ENCODE measurements at regions not wholly inside any gene's neighbourhood (a gene's known extent, or its start where the extent isn't known, plus 50 kb on each side); places are given as distances from the start of the nearest gene placed in this dataset.
"Not testable (repeated sequence)": the region's sequence is repeated elsewhere in the genome, so short reads cannot be mapped to it uniquely, and the experiment has no call there.

DNA sequence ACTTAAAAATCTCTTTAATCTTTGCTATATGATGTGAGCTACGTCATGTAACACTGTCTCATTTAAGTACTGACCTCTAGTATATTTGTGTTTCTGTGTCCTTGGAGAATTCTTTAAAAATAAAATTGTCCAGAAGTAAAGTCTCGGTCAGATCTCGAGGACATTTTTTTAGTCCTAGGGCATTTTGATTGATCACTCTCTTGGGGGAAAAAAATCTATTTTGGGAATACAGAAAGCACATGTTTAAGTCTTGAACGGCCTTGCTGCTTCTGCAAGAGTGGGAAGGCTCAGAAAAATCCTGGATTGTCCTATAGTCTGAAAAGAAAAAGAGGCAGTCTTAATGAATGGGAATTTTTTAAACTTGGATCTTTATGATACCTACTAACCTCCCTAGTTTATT, 234.3 kb downstream of the UTRN start:
- TF ChIP-seq, protein P1, sequence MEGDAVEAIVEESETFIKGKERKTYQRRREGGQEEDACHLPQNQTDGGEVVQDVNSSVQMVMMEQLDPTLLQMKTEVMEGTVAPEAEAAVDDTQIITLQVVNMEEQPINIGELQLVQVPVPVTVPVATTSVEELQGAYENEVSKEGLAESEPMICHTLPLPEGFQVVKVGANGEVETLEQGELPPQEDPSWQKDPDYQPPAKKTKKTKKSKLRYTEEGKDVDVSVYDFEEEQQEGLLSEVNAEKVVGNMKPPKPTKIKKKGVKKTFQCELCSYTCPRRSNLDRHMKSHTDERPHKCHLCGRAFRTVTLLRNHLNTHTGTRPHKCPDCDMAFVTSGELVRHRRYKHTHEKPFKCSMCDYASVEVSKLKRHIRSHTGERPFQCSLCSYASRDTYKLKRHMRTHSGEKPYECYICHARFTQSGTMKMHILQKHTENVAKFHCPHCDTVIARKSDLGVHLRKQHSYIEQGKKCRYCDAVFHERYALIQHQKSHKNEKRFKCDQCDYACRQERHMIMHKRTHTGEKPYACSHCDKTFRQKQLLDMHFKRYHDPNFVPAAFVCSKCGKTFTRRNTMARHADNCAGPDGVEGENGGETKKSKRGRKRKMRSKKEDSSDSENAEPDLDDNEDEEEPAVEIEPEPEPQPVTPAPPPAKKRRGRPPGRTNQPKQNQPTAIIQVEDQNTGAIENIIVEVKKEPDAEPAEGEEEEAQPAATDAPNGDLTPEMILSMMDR (IDR thresholded peaks at IDR 0.05): no peak
- no peak for TF ChIP-seq POLR2A (IDR thresholded peaks at IDR 0.05)
- WGBS, 2 donors: 40 to 48% methylated on average over 4 of the region's 4 CpGs
- Histone ChIP-seq H3K27me3 (no peaks in the 10 kb centered on the region), H3K9me3 (no peaks in the 10 kb centered on the region), H3K4me1 (no peaks in the 10 kb centered on the region), H3K27ac (no peak overlapping the region), H3K4me3 (no peak overlapping the region), H3K36me3 (ENCODE audit: low read depth, missing control alignments) (no peaks in the 10 kb centered on the region)
- intact Hi-C loops (cut with DNase I; ENCODE audit: low total_unique reads): no loop called here
- DNase-seq: no peak

DNA sequence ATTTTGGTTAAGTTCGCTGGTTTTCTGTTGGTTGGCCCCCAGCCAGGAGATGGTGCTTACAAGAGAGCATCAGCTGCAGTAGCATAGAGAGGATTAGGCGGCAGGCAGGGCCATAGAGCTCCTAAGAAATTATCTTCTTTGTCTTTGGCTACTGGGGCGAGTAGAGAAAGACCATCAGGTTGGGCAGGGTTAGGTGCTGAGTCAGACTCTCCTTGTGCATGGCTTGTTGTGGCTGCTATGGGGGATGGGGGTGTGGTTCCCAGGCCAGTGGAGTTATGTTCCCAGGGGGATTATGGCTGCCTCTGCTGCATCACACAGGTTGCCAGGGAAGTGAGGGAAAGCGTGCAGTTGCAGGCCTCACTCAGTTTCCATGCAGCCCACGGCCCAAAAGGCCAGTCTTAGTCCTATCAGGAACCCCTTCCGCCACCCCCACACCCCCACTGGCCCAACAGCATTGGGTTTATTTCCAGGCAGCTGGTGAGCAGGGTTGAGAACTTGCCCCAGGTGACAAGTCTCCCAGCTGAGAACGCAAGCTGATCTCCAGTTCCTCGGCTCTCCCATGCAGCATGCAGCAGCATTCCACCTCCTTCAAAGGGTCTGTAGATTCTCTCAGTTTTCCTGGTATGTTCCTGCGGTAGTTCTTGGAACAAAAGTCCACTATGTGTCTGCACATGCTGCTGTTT, 243.7 kb downstream of the UTRN start:
- DNase-seq: no peak
- H3K4me3 ChIP-seq: no peak overlapping the region
- intact Hi-C loops (cut with DNase I; ENCODE audit: low total_unique reads): no loop called here
- WGBS, 2 donors: 94 to 95% methylated on average over 6 to 9 of the region's 9 CpGs
- no peaks in the 10 kb centered on the region for H3K36me3 ChIP-seq (ENCODE audit: low read depth, missing control alignments)
- TF ChIP-seq, protein P1 (IDR thresholded peaks at IDR 0.05): no peak
- no peak for TF ChIP-seq POLR2A (IDR thresholded peaks at IDR 0.05)
- H3K4me1 ChIP-seq: no peaks in the 10 kb centered on the region
- H3K9me3 ChIP-seq: no peaks in the 10 kb centered on the region
- no peak overlapping the region for H3K27ac ChIP-seq
- no peaks in the 10 kb centered on the region for H3K27me3 ChIP-seq

DNA sequence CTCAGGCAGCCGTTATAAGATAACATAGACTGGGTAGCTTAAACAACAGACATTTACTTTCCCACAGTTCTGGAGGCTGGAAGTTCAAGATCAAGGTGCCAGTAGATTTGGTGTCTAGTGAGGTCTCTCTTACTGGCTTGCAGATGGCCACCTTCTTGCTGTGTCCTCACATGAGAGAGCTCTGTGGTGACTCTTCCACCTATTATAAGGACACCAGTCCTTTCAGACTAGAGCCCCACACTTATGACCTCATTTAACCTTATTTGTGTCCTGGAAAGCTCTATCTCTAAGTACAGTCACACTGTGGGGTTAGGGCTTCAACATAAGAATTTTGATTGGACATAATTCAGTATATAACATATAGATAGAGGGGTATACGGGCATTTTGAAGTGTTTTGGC, 245.0 kb downstream of the UTRN start:
- Histone ChIP-seq H3K27ac (no peak overlapping the region), H3K9me3 (no peaks in the 10 kb centered on the region), H3K4me3 (no peak overlapping the region), H3K27me3 (no peaks in the 10 kb centered on the region), H3K4me1 (no peaks in the 10 kb centered on the region), H3K36me3 (ENCODE audit: low read depth, missing control alignments) (no peaks in the 10 kb centered on the region)
- DNase-seq: no peak
- 82 to 86% methylated on average over 2 of the region's 2 CpGs for WGBS, 2 donors
- intact Hi-C loops (cut with DNase I; ENCODE audit: low total_unique reads): no loop called here
- TF ChIP-seq, protein P1 (IDR thresholded peaks at IDR 0.05): no peak
- no peak for TF ChIP-seq POLR2A (IDR thresholded peaks at IDR 0.05)

DNA sequence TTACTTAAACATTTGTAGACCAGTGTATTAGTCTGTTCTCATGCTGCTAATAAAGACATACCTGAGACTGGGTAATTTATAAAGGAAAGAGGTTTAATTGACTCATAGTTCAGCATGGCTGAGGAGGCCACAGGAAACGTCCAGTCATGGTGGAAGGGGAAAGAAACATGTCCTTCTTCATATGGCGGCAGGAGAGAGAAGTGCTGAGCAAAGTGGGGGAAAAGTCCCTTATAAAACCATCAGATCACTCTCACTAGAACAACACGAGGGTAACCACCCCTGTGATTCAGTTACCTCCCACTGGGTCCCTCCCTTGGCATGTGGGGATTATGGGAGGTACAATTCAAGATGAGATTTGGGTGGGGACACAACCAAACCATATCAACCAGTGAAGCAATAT, 247.1 kb downstream of the UTRN start:
- intact Hi-C loops (cut with DNase I; ENCODE audit: low total_unique reads); H3K9me3 ChIP-seq; DNase-seq; H3K36me3 ChIP-seq (ENCODE audit: low read depth, missing control alignments); H3K4me1 ChIP-seq; H3K27me3 ChIP-seq; H3K27ac ChIP-seq; H3K4me3 ChIP-seq: not testable (repeated sequence)
- WGBS, 2 donors: 87 to 93% methylated on average over 3 of the region's 3 CpGs

GRCh38 chr6:144534180-144534579, 249.0 kb downstream of the UTRN start:
- WGBS, 2 donors: 77 to 84% methylated on average over 3 of the region's 3 CpGs
- no peaks in the 10 kb centered on the region for H3K9me3 ChIP-seq
- no peaks in the 10 kb centered on the region for H3K36me3 ChIP-seq (ENCODE audit: low read depth, missing control alignments)
- no peak overlapping the region for H3K27ac ChIP-seq
- no peak for DNase-seq
- no peak overlapping the region for H3K4me3 ChIP-seq
- no peaks in the 10 kb centered on the region for H3K27me3 ChIP-seq
- H3K4me1 ChIP-seq: no peaks in the 10 kb centered on the region
- intact Hi-C loops (cut with DNase I; ENCODE audit: low total_unique reads): no loop called here
- TF ChIP-seq, protein P1 (IDR thresholded peaks at IDR 0.05): no peak
- TF ChIP-seq POLR2A (IDR thresholded peaks at IDR 0.05): no peak
